Cardiac muscle cell (in vitro differentiated cells and primary cell): ENCODE measurements at regions not wholly inside any gene's neighbourhood (a gene's known extent, or its start where the extent isn't known, plus 50 kb on each side); places are given as distances from the start of the nearest gene placed in this dataset.
A peak's percentile ranks its signal among the peaks of the same experiment; 100 is the strongest.

Experiments used
- DNase-seq, 2 donors: peaks; one replicate each; pipeline versions ENCODE4 v3.0.0 to v3.0.0-alpha.2; 2010 to 2017; ENCODE audit warnings: low read depth in 1 of 2, low spot score in 1 of 2
- H3K27ac ChIP-seq: fragments of 200-600 bp; sonication (generic); 2 replicates; pipeline ENCODE4 v1.5.1; 2016
- H3K27me3 ChIP-seq: fragments of 200-600 bp; sonication (generic); 2 replicates; pipeline ENCODE4 v1.6.0; 2016; ENCODE audit warnings: control low read depth
- H3K36me3 ChIP-seq: fragments of 200-600 bp; sonication (generic); 2 replicates; pipeline ENCODE4 v1.5.1; 2016; ENCODE audit warnings: control low read depth
- H3K4me1 ChIP-seq: fragments of 200-600 bp; sonication (generic); 2 replicates; pipeline ENCODE4 v1.8.1; 2017; ENCODE audit warnings: low read depth, mild to moderate bottlenecking, mixed run types
- H3K4me3 ChIP-seq: fragments of 200-600 bp; sonication (generic); 2 replicates; pipeline ENCODE4 v1.5.1; 2016; ENCODE audit warnings: mild to moderate bottlenecking
- H3K9me3 ChIP-seq: fragments of 200-600 bp; sonication (generic); 2 replicates; pipeline ENCODE4 v1.5.1; 2017; ENCODE audit warnings: low read depth, mild to moderate bottlenecking, control low read depth
- CTCF ChIP-seq: IDR thresholded peaks from 2 replicates; pipeline ENCODE4 v1.5.1; 2012; ENCODE audit warnings: low read depth, mild to moderate bottlenecking, low read length

- Histone ChIP-seq H3K4me3 (no peak overlapping the region), H3K4me1 (no peaks in the 10 kb centered on the region), H3K27ac (no peak overlapping the region), H3K36me3 (no peaks in the 10 kb centered on the region), H3K9me3 (no peaks in the 10 kb centered on the region), H3K27me3 (no peaks in the 10 kb centered on the region)
- peak in 1 of 2 donors; percentile 49 for DNase-seq
- TF ChIP-seq CTCF: no peak
These were observed 1941.6 kb upstream of the PRR20A start for GRCh38 chr13:55199134-55199533.

- Histone ChIP-seq H3K9me3 (no peaks in the 10 kb centered on the region), H3K27me3 (no peaks in the 10 kb centered on the region), H3K27ac (no peak overlapping the region), H3K36me3 (no peaks in the 10 kb centered on the region), H3K4me1 (no peaks in the 10 kb centered on the region), H3K4me3 (no peak overlapping the region)
- no peak for DNase-seq
- TF ChIP-seq CTCF: no peak
These were observed 1925.8 kb upstream of the PRR20A start for GRCh38 chr13:55214841-55215345.

- DNase-seq: no peak
- no peak overlapping the region for H3K27ac ChIP-seq
- H3K4me1 ChIP-seq: no peaks in the 10 kb centered on the region
- H3K27me3 ChIP-seq: no peaks in the 10 kb centered on the region
- TF ChIP-seq CTCF: no peak
- H3K36me3 ChIP-seq: no peaks in the 10 kb centered on the region
- H3K9me3 ChIP-seq: no peaks in the 10 kb centered on the region
- H3K4me3 ChIP-seq: no peak overlapping the region
These were observed 1921.2 kb upstream of the PRR20A start for GRCh38 chr13:55219538-55219937.

- no peak overlapping the region for H3K27ac ChIP-seq
- no peak overlapping the region for H3K4me3 ChIP-seq
- no peaks in the 10 kb centered on the region for H3K36me3 ChIP-seq
- H3K27me3 ChIP-seq: no peaks in the 10 kb centered on the region
- no peak for TF ChIP-seq CTCF
- DNase-seq: no peak
- H3K4me1 ChIP-seq: no peaks in the 10 kb centered on the region
- no peaks in the 10 kb centered on the region for H3K9me3 ChIP-seq
These were observed 1910.7 kb upstream of the PRR20A start for GRCh38 chr13:55229906-55230569.

- Histone ChIP-seq H3K4me3 (no peak overlapping the region), H3K9me3 (no peaks in the 10 kb centered on the region), H3K27me3 (no peaks in the 10 kb centered on the region), H3K4me1 (no peaks in the 10 kb centered on the region), H3K27ac (no peak overlapping the region), H3K36me3 (no peaks in the 10 kb centered on the region)
- no peak for TF ChIP-seq CTCF
- no peak for DNase-seq
These were observed 1910.2 kb upstream of the PRR20A start for GRCh38 chr13:55230570-55230908.
